Gastroesophageal sphincter (tissue), 3 donors: ENCODE measurements at regions not wholly inside any gene's neighbourhood (a gene's known extent, or its start where the extent isn't known, plus 50 kb on each side); places are given as distances from the start of the nearest gene placed in this dataset.

Experiments used
- POLR2AphosphoS5 ChIP-seq: sonication (generic); formaldehyde crosslinking; IDR thresholded peaks from one replicate; pipeline ENCODE4 v1.6.1; 2017; ENCODE audit warnings: antibody characterized with exemption
- TF ChIP-seq, protein P1 (sequence below), 4 experiments: fragments of 200-600 bp in 2 of 4; fragments of 450-650 bp in 2 of 4; sonication (generic) in 1 of 4; IDR thresholded peaks; one replicate each; pipeline ENCODE4 v1.5.1; 2017 to 2019; ENCODE audit warnings: antibody characterized with exemption in 4 of 4, mild to moderate bottlenecking in 2 of 4, moderate library complexity in 2 of 4

DNA sequence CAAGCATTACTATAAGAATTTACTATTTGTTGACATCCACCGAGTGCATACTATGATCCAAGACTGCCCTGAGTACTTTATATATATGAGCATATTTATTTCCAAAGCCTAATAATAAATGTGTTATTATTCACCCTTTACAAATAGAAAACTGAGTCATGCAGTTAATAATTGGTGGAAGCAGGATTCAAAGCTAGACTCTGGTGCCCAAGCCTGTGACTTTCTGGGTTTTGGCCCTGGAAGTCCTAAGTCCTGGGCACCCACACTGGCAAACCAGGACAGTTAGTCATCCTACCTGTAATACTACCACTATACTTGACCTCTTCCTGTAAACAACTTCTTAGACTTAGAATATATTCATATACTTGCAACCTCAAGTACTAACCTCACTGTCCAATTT lies 257.4 kb upstream of the IRX5 start:
- TF ChIP-seq, protein P1, sequence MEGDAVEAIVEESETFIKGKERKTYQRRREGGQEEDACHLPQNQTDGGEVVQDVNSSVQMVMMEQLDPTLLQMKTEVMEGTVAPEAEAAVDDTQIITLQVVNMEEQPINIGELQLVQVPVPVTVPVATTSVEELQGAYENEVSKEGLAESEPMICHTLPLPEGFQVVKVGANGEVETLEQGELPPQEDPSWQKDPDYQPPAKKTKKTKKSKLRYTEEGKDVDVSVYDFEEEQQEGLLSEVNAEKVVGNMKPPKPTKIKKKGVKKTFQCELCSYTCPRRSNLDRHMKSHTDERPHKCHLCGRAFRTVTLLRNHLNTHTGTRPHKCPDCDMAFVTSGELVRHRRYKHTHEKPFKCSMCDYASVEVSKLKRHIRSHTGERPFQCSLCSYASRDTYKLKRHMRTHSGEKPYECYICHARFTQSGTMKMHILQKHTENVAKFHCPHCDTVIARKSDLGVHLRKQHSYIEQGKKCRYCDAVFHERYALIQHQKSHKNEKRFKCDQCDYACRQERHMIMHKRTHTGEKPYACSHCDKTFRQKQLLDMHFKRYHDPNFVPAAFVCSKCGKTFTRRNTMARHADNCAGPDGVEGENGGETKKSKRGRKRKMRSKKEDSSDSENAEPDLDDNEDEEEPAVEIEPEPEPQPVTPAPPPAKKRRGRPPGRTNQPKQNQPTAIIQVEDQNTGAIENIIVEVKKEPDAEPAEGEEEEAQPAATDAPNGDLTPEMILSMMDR (IDR thresholded peaks at IDR 0.05), result no peak
- TF ChIP-seq POLR2AphosphoS5, result no peak
